ENCODE measurements at regions not wholly inside any gene's neighbourhood (a gene's known extent, or its start where the extent isn't known, plus 50 kb on each side); places are given as distances from the start of the nearest gene placed in this dataset.
"Not testable (repeated sequence)": the region's sequence is repeated elsewhere in the genome, so short reads cannot be mapped to it uniquely, and the experiment has no call there.

GRCh38 chr19:34859325-34859724 lies 67.4 kb upstream of the ZNF30 start:
- H3K9me3 ChIP-seq (ENCODE audit: control insufficient read depth, low read depth, low read length); H3K27me3 ChIP-seq (ENCODE audit: control insufficient read depth, extremely low read depth, insufficient read depth, low read length); H3K79me2 ChIP-seq (ENCODE audit: control insufficient read depth, insufficient read depth, low read length); FAIRE-seq; H4K20me1 ChIP-seq (ENCODE audit: control insufficient read depth, extremely low read depth, insufficient read depth, low read length); H3K9ac ChIP-seq (ENCODE audit: control insufficient read depth, extremely low read depth, insufficient read depth, low read length); dilution Hi-C loops (cut with MboI; ENCODE audit: extremely low pct_ligation_motif_present, low sequenced_read_pairs); H3K9me1 ChIP-seq (ENCODE audit: control insufficient read depth, extremely low read depth, insufficient read depth, low read length); H3K4me3 ChIP-seq (ENCODE audit: control insufficient read depth in 2 of 3, extremely low read depth in 1 of 3, insufficient read depth in 2 of 3, low read depth in 1 of 3, low read length in 3 of 3); H3K27ac ChIP-seq (ENCODE audit: control insufficient read depth, insufficient read depth, low read length); H3K4me2 ChIP-seq (ENCODE audit: control insufficient read depth, extremely low read depth, insufficient read depth, low read depth, low read length); H3K36me3 ChIP-seq (ENCODE audit: control insufficient read depth in 2 of 2, extremely low read depth in 1 of 2, insufficient read depth in 2 of 2, low read length in 2 of 2); H2AFZ ChIP-seq (ENCODE audit: control insufficient read depth, low read length); H3K4me1 ChIP-seq (ENCODE audit: control insufficient read depth, extremely low read depth, insufficient read depth, low read length); DNase-seq (ENCODE audit: low read depth, low spot score): not testable (repeated sequence)

GRCh38 chr19:34856052-34856451 lies 70.7 kb upstream of the ZNF30 start:
- no peak overlapping the region for H3K9ac ChIP-seq (ENCODE audit: control insufficient read depth, extremely low read depth, insufficient read depth, low read length)
- H3K36me3 ChIP-seq (ENCODE audit: control insufficient read depth in 2 of 2, extremely low read depth in 1 of 2, insufficient read depth in 2 of 2, low read length in 2 of 2), result no peaks in the 10 kb centered on the region
- no peak overlapping the region for H2AFZ ChIP-seq (ENCODE audit: control insufficient read depth, low read length)
- H3K9me1 ChIP-seq (ENCODE audit: control insufficient read depth, extremely low read depth, insufficient read depth, low read length), result no peaks in the 10 kb centered on the region
- TF ChIP-seq EZH2 (IDR thresholded peaks at IDR 0.05; ENCODE audit: low read length), result no peak
- TF ChIP-seq CTCF (optimal IDR thresholded peaks at IDR 0.05 in 1 of 3, IDR thresholded peaks at IDR 0.05 in 1 of 3, conservative IDR thresholded peaks at IDR 0.05 in 1 of 3; ENCODE audit: extremely low read depth in 1 of 3, insufficient read depth in 2 of 3, low read length in 3 of 3), result no peak
- no peak for FAIRE-seq
- H3K4me2 ChIP-seq (ENCODE audit: control insufficient read depth, extremely low read depth, insufficient read depth, low read depth, low read length), result no peak overlapping the region
- dilution Hi-C loops (cut with MboI; ENCODE audit: extremely low pct_ligation_motif_present, low sequenced_read_pairs), result no loop called here
- H3K79me2 ChIP-seq (ENCODE audit: control insufficient read depth, insufficient read depth, low read length), result no peaks in the 10 kb centered on the region
- H3K9me3 ChIP-seq (ENCODE audit: control insufficient read depth, low read depth, low read length), result no peaks in the 10 kb centered on the region
- no peak for DNase-seq (ENCODE audit: low read depth, low spot score)
- no peaks in the 10 kb centered on the region for H3K4me1 ChIP-seq (ENCODE audit: control insufficient read depth, extremely low read depth, insufficient read depth, low read length)
- no peak overlapping the region for H3K27ac ChIP-seq (ENCODE audit: control insufficient read depth, insufficient read depth, low read length)
- no peaks in the 10 kb centered on the region for H4K20me1 ChIP-seq (ENCODE audit: control insufficient read depth, extremely low read depth, insufficient read depth, low read length)
- H3K27me3 ChIP-seq (ENCODE audit: control insufficient read depth, extremely low read depth, insufficient read depth, low read length), result no peaks in the 10 kb centered on the region
- H3K4me3 ChIP-seq (ENCODE audit: control insufficient read depth in 2 of 3, extremely low read depth in 1 of 3, insufficient read depth in 2 of 3, low read depth in 1 of 3, low read length in 3 of 3), result no peak overlapping the region

GRCh38 chr19:34853369-34853768 lies 73.3 kb upstream of the ZNF30 start:
- Histone ChIP-seq H3K4me2 (ENCODE audit: control insufficient read depth, extremely low read depth, insufficient read depth, low read depth, low read length) (no peak overlapping the region), H3K9me3 (ENCODE audit: control insufficient read depth, low read depth, low read length) (no peaks in the 10 kb centered on the region), H3K36me3 (ENCODE audit: control insufficient read depth in 2 of 2, extremely low read depth in 1 of 2, insufficient read depth in 2 of 2, low read length in 2 of 2) (no peaks in the 10 kb centered on the region), H3K9ac (ENCODE audit: control insufficient read depth, extremely low read depth, insufficient read depth, low read length) (no peak overlapping the region), H3K4me3 (ENCODE audit: control insufficient read depth in 2 of 3, extremely low read depth in 1 of 3, insufficient read depth in 2 of 3, low read depth in 1 of 3, low read length in 3 of 3) (no peak overlapping the region), H3K27ac (ENCODE audit: control insufficient read depth, insufficient read depth, low read length) (no peak overlapping the region), H2AFZ (ENCODE audit: control insufficient read depth, low read length) (no peak overlapping the region), H3K4me1 (ENCODE audit: control insufficient read depth, extremely low read depth, insufficient read depth, low read length) (no peaks in the 10 kb centered on the region), H4K20me1 (ENCODE audit: control insufficient read depth, extremely low read depth, insufficient read depth, low read length) (no peaks in the 10 kb centered on the region), H3K9me1 (ENCODE audit: control insufficient read depth, extremely low read depth, insufficient read depth, low read length) (no peaks in the 10 kb centered on the region), H3K27me3 (ENCODE audit: control insufficient read depth, extremely low read depth, insufficient read depth, low read length) (no peaks in the 10 kb centered on the region), H3K79me2 (ENCODE audit: control insufficient read depth, insufficient read depth, low read length) (no peaks in the 10 kb centered on the region)
- DNase-seq (ENCODE audit: low read depth, low spot score) (no peak), FAIRE-seq (no peak)
- dilution Hi-C loops (cut with MboI; ENCODE audit: extremely low pct_ligation_motif_present, low sequenced_read_pairs), result no loop called here
- TF ChIP-seq CTCF (optimal IDR thresholded peaks at IDR 0.05 in 1 of 3, IDR thresholded peaks at IDR 0.05 in 1 of 3, conservative IDR thresholded peaks at IDR 0.05 in 1 of 3; ENCODE audit: extremely low read depth in 1 of 3, insufficient read depth in 2 of 3, low read length in 3 of 3), result no peak
- no peak for TF ChIP-seq EZH2 (IDR thresholded peaks at IDR 0.05; ENCODE audit: low read length)

Data from keratinocyte (primary cell).